SK-N-SH treated with all-trans-retinoic acid at 6 μM for 48 hours (cell line): ENCODE measurements at regions not wholly inside any gene's neighbourhood (a gene's known extent, or its start where the extent isn't known, plus 50 kb on each side); places are given as distances from the start of the nearest gene placed in this dataset.

Experiments
- ATAC-seq: fragments of 200-7000 bp; cut with Tn5 transposase; 3 replicates; pipeline ENCODE4 v1.9.1; 2020; ENCODE audit warnings: mild to moderate bottlenecking, moderate library complexity
- ARNTL ChIP-seq: fragments of 450-650 bp; formaldehyde crosslinking; IDR thresholded peaks from 2 replicates; pipeline ENCODE4 v1.5.0; 2020; ENCODE audit warnings: low read depth, mild to moderate bottlenecking, moderate library complexity, borderline replicate concordance
- BACH2 ChIP-seq: fragments of 250-450 bp; sonication (Bioruptor Pico); IDR thresholded peaks from 2 replicates; pipeline ENCODE4 v1.9.0; 2021; ENCODE audit warnings: mild to moderate bottlenecking, borderline replicate concordance
- CREB5 ChIP-seq: fragments of 250-450 bp; sonication (Bioruptor Pico); IDR thresholded peaks from 2 replicates; pipeline ENCODE4 v1.5.1; 2020; ENCODE audit warnings: low read depth, mild to moderate bottlenecking, moderate library complexity
- CSDC2 ChIP-seq: fragments of 250-450 bp; sonication (Bioruptor Pico); IDR thresholded peaks from 2 replicates; pipeline ENCODE4 v1.5.0; 2020; ENCODE audit warnings: mild to moderate bottlenecking, moderate library complexity
- ESRRG ChIP-seq: fragments of 250-450 bp; sonication (Bioruptor Pico); IDR thresholded peaks from 2 replicates; pipeline ENCODE4 v1.6.1; 2021; ENCODE audit warnings: mild to moderate bottlenecking
- GLIS3 ChIP-seq: fragments of 250-450 bp; sonication (Bioruptor Pico); IDR thresholded peaks from 2 replicates; pipeline ENCODE4 v1.5.0; 2020; ENCODE audit warnings: mild to moderate bottlenecking, moderate library complexity
- ISL1 ChIP-seq: fragments of 250-450 bp; sonication (Bioruptor Pico); IDR thresholded peaks from 2 replicates; pipeline ENCODE4 v2.1.2; 2022; ENCODE audit warnings: mild to moderate bottlenecking, moderate library complexity
- OSR1 ChIP-seq: fragments of 250-450 bp; sonication (Bioruptor Pico); IDR thresholded peaks from 2 replicates; pipeline ENCODE4 v1.8.0; 2022; ENCODE audit warnings: moderate library complexity, mild to moderate bottlenecking, inconsistent platforms
- PATZ1 ChIP-seq: fragments of 250-450 bp; sonication (Bioruptor Pico); IDR thresholded peaks from 2 replicates; pipeline ENCODE4 v1.8.0; 2020; ENCODE audit warnings: mild to moderate bottlenecking, moderate library complexity, borderline replicate concordance
- POU6F1 ChIP-seq: fragments of 250-450 bp; sonication (Bioruptor Pico); IDR thresholded peaks from 2 replicates; pipeline ENCODE4 v1.8.0; 2021; ENCODE audit warnings: low read depth, mild to moderate bottlenecking, moderate library complexity, borderline replicate concordance
- RARB ChIP-seq: fragments of 250-450 bp; sonication (Bioruptor Pico); IDR thresholded peaks from 2 replicates; pipeline ENCODE4 v1.8.0; 2021; ENCODE audit warnings: mild to moderate bottlenecking, moderate library complexity
- SNAI2 ChIP-seq: fragments of 250-450 bp; sonication (Bioruptor Pico); IDR thresholded peaks from 2 replicates; pipeline ENCODE4 v1.5.0; 2020; ENCODE audit warnings: mild to moderate bottlenecking, moderate library complexity
- ZC3H10 ChIP-seq: fragments of 250-450 bp; sonication (Bioruptor Pico); IDR thresholded peaks from 2 replicates; pipeline ENCODE4 v1.5.1; 2021; ENCODE audit warnings: mild to moderate bottlenecking, moderate library complexity
- ZFP3 ChIP-seq: fragments of 250-450 bp; sonication (Bioruptor Pico); IDR thresholded peaks from 2 replicates; pipeline ENCODE4 v1.5.0; 2020; ENCODE audit warnings: mild to moderate bottlenecking, moderate library complexity
- ZFP30 ChIP-seq: fragments of 450-650 bp; formaldehyde crosslinking; IDR thresholded peaks from 2 replicates; pipeline ENCODE4 v1.5.0; 2022; ENCODE audit warnings: mild to moderate bottlenecking, moderate library complexity
- ZNF565 ChIP-seq: fragments of 450-650 bp; formaldehyde crosslinking; conservative IDR thresholded peaks from 2 replicates; pipeline ENCODE4 v1.5.0; 2020; ENCODE audit warnings: low read depth, mild to moderate bottlenecking, moderate library complexity
- ZNF8 ChIP-seq: fragments of 450-650 bp; formaldehyde crosslinking; IDR thresholded peaks from 2 replicates; pipeline ENCODE4 v1.5.0; 2020; ENCODE audit warnings: mild to moderate bottlenecking, moderate library complexity
- TF ChIP-seq, protein P1 (sequence below): fragments of 250-450 bp; sonication (Bioruptor Pico); IDR thresholded peaks from 2 replicates; pipeline ENCODE4 v1.5.0; 2020; ENCODE audit warnings: mild to moderate bottlenecking, moderate library complexity
- TF ChIP-seq, protein P2 (sequence below): fragments of 250-450 bp; sonication (Bioruptor Pico); IDR thresholded peaks from 2 replicates; pipeline ENCODE4 v1.5.1; 2021; ENCODE audit warnings: mild to moderate bottlenecking, moderate library complexity

- TF ChIP-seq ZNF565 (CRISPR knock-in tag) (no peak), ZFP30 (CRISPR knock-in tag) (no peak), RARB (CRISPR knock-in tag) (no peak), BACH2 (CRISPR knock-in tag) (no peak), ZC3H10 (CRISPR knock-in tag) (no peak), ESRRG (CRISPR knock-in tag) (no peak), CREB5 (no peak), POU6F1 (CRISPR knock-in tag) (no peak), SNAI2 (CRISPR knock-in tag) (no peak), ZFP3 (CRISPR knock-in tag) (no peak), ZNF8 (CRISPR knock-in tag) (no peak), PATZ1 (CRISPR knock-in tag) (no peak), ISL1 (CRISPR knock-in tag) (no peak)
- TF ChIP-seq, protein P1, sequence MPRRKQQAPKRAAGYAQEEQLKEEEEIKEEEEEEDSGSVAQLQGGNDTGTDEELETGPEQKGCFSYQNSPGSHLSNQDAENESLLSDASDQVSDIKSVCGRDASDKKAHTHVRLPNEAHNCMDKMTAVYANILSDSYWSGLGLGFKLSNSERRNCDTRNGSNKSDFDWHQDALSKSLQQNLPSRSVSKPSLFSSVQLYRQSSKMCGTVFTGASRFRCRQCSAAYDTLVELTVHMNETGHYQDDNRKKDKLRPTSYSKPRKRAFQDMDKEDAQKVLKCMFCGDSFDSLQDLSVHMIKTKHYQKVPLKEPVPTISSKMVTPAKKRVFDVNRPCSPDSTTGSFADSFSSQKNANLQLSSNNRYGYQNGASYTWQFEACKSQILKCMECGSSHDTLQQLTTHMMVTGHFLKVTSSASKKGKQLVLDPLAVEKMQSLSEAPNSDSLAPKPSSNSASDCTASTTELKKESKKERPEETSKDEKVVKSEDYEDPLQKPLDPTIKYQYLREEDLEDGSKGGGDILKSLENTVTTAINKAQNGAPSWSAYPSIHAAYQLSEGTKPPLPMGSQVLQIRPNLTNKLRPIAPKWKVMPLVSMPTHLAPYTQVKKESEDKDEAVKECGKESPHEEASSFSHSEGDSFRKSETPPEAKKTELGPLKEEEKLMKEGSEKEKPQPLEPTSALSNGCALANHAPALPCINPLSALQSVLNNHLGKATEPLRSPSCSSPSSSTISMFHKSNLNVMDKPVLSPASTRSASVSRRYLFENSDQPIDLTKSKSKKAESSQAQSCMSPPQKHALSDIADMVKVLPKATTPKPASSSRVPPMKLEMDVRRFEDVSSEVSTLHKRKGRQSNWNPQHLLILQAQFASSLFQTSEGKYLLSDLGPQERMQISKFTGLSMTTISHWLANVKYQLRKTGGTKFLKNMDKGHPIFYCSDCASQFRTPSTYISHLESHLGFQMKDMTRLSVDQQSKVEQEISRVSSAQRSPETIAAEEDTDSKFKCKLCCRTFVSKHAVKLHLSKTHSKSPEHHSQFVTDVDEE (CRISPR knock-in tag): no peak
- TF ChIP-seq, protein P2, sequence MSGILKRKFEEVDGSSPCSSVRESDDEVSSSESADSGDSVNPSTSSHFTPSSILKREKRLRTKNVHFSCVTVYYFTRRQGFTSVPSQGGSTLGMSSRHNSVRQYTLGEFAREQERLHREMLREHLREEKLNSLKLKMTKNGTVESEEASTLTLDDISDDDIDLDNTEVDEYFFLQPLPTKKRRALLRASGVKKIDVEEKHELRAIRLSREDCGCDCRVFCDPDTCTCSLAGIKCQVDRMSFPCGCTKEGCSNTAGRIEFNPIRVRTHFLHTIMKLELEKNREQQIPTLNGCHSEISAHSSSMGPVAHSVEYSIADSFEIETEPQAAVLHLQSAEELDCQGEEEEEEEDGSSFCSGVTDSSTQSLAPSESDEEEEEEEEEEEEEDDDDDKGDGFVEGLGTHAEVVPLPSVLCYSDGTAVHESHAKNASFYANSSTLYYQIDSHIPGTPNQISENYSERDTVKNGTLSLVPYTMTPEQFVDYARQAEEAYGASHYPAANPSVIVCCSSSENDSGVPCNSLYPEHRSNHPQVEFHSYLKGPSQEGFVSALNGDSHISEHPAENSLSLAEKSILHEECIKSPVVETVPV (CRISPR knock-in tag): no peak
- ATAC-seq: no peak
Measured at GRCh38 chr1:170789063-170789462, 125.1 kb downstream of the PRRX1 start.

- TF ChIP-seq ZNF8 (CRISPR knock-in tag) (no peak), OSR1 (CRISPR knock-in tag) (no peak), ZFP30 (CRISPR knock-in tag) (no peak), GLIS3 (no peak), POU6F1 (CRISPR knock-in tag) (no peak), PATZ1 (CRISPR knock-in tag) (no peak), ISL1 (CRISPR knock-in tag) (no peak), CSDC2 (CRISPR knock-in tag) (no peak), ZNF565 (CRISPR knock-in tag) (no peak), ZFP3 (CRISPR knock-in tag) (no peak), RARB (CRISPR knock-in tag) (no peak), ESRRG (CRISPR knock-in tag) (no peak), ARNTL (no peak)
- TF ChIP-seq, protein P2 (CRISPR knock-in tag): no peak
- TF ChIP-seq, all 23 proteins: peak for 0
Measured at GRCh38 chr1:170790175-170790574, 126.2 kb downstream of the PRRX1 start.

More at GRCh38 chr1:170790175-170790574, 126.2 kb downstream of the PRRX1 start:
- ATAC-seq: peak; percentile 41
